H9 (cell line): ENCODE measurements at regions not wholly inside any gene's neighbourhood (a gene's known extent, or its start where the extent isn't known, plus 50 kb on each side); places are given as distances from the start of the nearest gene placed in this dataset.

Source experiments
- DNase-seq: peaks from one replicate; pipeline ENCODE4 v3.0.0-alpha.2; 2017
- H2AFZ ChIP-seq: one replicate; pipeline ENCODE4 v1.6.1; 2013; ENCODE audit warnings: mild to moderate bottlenecking, low read length, control low read depth, moderate library complexity
- H2AK5ac ChIP-seq: 2 replicates; pipeline ENCODE4 v1.6.1; 2013; ENCODE audit warnings: low read length, control low read depth, mixed read lengths; ENCODE audit not compliant: insufficient read length
- H2BK120ac ChIP-seq: one replicate; pipeline ENCODE4 v1.6.1; 2013; ENCODE audit warnings: low read depth, mild to moderate bottlenecking, low read length, control low read depth, inconsistent platforms; ENCODE audit not compliant: poor library complexity, severe bottlenecking
- H2BK12ac ChIP-seq: 2 replicates; pipeline ENCODE4 v1.6.1; 2013; ENCODE audit warnings: low read length, control low read depth, mixed read lengths, low read depth; ENCODE audit not compliant: insufficient read length
- H2BK15ac ChIP-seq: 2 replicates; pipeline ENCODE4 v1.6.1; 2013; ENCODE audit warnings: low read depth, low read length, control low read depth
- H2BK20ac ChIP-seq: one replicate; pipeline ENCODE4 v1.6.1; 2013; ENCODE audit warnings: low read depth, mild to moderate bottlenecking, low read length, control low read depth, inconsistent platforms; ENCODE audit not compliant: poor library complexity, severe bottlenecking
- H2BK5ac ChIP-seq: 2 replicates; pipeline ENCODE4 v1.6.1; 2013; ENCODE audit warnings: low read length, control low read depth, mixed read lengths; ENCODE audit not compliant: insufficient read length
- H3K14ac ChIP-seq: 2 replicates; pipeline ENCODE4 v1.6.1; 2013; ENCODE audit warnings: low read length, control low read depth; ENCODE audit not compliant: insufficient read depth
- H3K18ac ChIP-seq: 2 replicates; pipeline ENCODE4 v1.6.1; 2013; ENCODE audit warnings: low read depth, mild to moderate bottlenecking, mixed read lengths, low read length, control low read depth; ENCODE audit not compliant: insufficient read length
- H3K23ac ChIP-seq: 2 replicates; pipeline ENCODE4 v1.6.1; 2013; ENCODE audit warnings: low read length, control low read depth, mixed read lengths, low read depth; ENCODE audit not compliant: insufficient read length
- H3K23me2 ChIP-seq: 2 replicates; pipeline ENCODE4 v1.6.1; 2013; ENCODE audit warnings: low read depth, mild to moderate bottlenecking, mixed read lengths, low read length, control low read depth; ENCODE audit not compliant: insufficient read length, poor library complexity, severe bottlenecking
- H3K27ac ChIP-seq: 2 replicates; pipeline ENCODE4 v1.5.1; 2013; ENCODE audit warnings: low read length, control low read depth, mixed read lengths, low read depth; ENCODE audit not compliant: insufficient read length
- H3K27me3 ChIP-seq: 2 replicates; pipeline ENCODE4 v1.6.1; 2013; ENCODE audit warnings: low read length, control low read depth, inconsistent platforms; ENCODE audit not compliant: insufficient read depth
- H3K4ac ChIP-seq: 2 replicates; pipeline ENCODE4 v1.6.1; 2013; ENCODE audit warnings: low read depth, mild to moderate bottlenecking, control low read depth, inconsistent platforms, low read length, moderate library complexity
- H3K4me1 ChIP-seq: 2 replicates; pipeline ENCODE4 v1.6.1; 2013; ENCODE audit warnings: low read length, control low read depth, inconsistent platforms; ENCODE audit not compliant: insufficient read depth
- H3K4me2 ChIP-seq: 2 replicates; pipeline ENCODE4 v1.6.1; 2013; ENCODE audit warnings: low read length, control low read depth, mixed read lengths; ENCODE audit not compliant: insufficient read length, insufficient read depth
- H3K56ac ChIP-seq: 2 replicates; pipeline ENCODE4 v1.6.1; 2013; ENCODE audit warnings: low read depth, mild to moderate bottlenecking, mixed read lengths, low read length, control low read depth; ENCODE audit not compliant: insufficient read length
- H3K79me1 ChIP-seq: 2 replicates; pipeline ENCODE4 v1.6.1; 2013; ENCODE audit warnings: low read depth, mild to moderate bottlenecking, moderate library complexity, low read length, control low read depth, inconsistent platforms; ENCODE audit not compliant: insufficient read depth, poor library complexity, severe bottlenecking
- H3K79me2 ChIP-seq: 2 replicates; pipeline ENCODE4 v1.6.1; 2013; ENCODE audit warnings: low read length, control low read depth, inconsistent platforms; ENCODE audit not compliant: insufficient read depth
- H3K9ac ChIP-seq: 2 replicates; pipeline ENCODE4 v1.6.1; 2013; ENCODE audit warnings: low read length, control low read depth, mixed read lengths; ENCODE audit not compliant: insufficient read length; ENCODE audit errors: extremely low read depth
- H3K9me3 ChIP-seq: one replicate; pipeline ENCODE4 v1.6.1; 2013; ENCODE audit warnings: low read depth, low read length, inconsistent platforms; ENCODE audit not compliant: control insufficient read depth
- H3T11ph ChIP-seq: one replicate; pipeline ENCODE4 v1.6.1; 2013; ENCODE audit warnings: mild to moderate bottlenecking, low read length, control low read depth, inconsistent platforms
- H4K20me1 ChIP-seq: one replicate; pipeline ENCODE4 v1.6.1; 2013; ENCODE audit not compliant: control insufficient read depth, insufficient read length, insufficient read depth
- H4K5ac ChIP-seq: 2 replicates; pipeline ENCODE4 v1.6.1; 2013; ENCODE audit warnings: low read depth, mild to moderate bottlenecking, mixed read lengths, low read length, control low read depth; ENCODE audit not compliant: insufficient read length
- H4K8ac ChIP-seq: replicated peaks from 2 replicates; pipeline ENCODE4 v1.6.1; 2013; ENCODE audit warnings: low read length, control low read depth, mixed read lengths, low read depth; ENCODE audit not compliant: insufficient read length
- H4K91ac ChIP-seq: 2 replicates; pipeline ENCODE4 v1.6.1; 2013; ENCODE audit warnings: low read depth, mild to moderate bottlenecking, moderate library complexity, mixed read lengths, low read length, control low read depth; ENCODE audit not compliant: insufficient read length
- H3K27ac Mint-ChIP-seq, 3 experiments: 2 replicates in 2 of 3; 3 replicates in 1 of 3; pipeline ENCODE4 v1.8.0; 2020 to 2021; ENCODE audit warnings: mixed read lengths in 3 of 3, mild to moderate bottlenecking in 1 of 3, moderate library complexity in 1 of 3
- H3K27me3 Mint-ChIP-seq: 2 replicates; pipeline ENCODE4 v1.8.0; 2021; ENCODE audit warnings: low read depth, mild to moderate bottlenecking, moderate library complexity, mixed read lengths
- H3K36me3 Mint-ChIP-seq, 3 experiments: 2 replicates in 2 of 3; 3 replicates in 1 of 3; pipeline ENCODE4 v1.8.0; 2020 to 2021; ENCODE audit warnings: low read depth in 3 of 3, mixed read lengths in 3 of 3; ENCODE audit not compliant: insufficient read depth in 1 of 3
- H3K4me1 Mint-ChIP-seq, 2 experiments: 2 replicates each; pipeline ENCODE4 v1.8.0; 2020; ENCODE audit warnings: mixed read lengths in 2 of 2
- H3K4me3 Mint-ChIP-seq, 2 experiments: 2 replicates in 1 of 2; 3 replicates in 1 of 2; pipeline ENCODE4 v1.8.0; 2020 to 2021; ENCODE audit warnings: mild to moderate bottlenecking in 2 of 2, mixed read lengths in 2 of 2, moderate library complexity in 1 of 2
- H3K9me3 Mint-ChIP-seq, 2 experiments: 2 replicates in 1 of 2; 3 replicates in 1 of 2; pipeline ENCODE4 v1.8.0; 2020; ENCODE audit warnings: mild to moderate bottlenecking in 2 of 2, mixed read lengths in 2 of 2, moderate library complexity in 1 of 2
- CTCF ChIP-seq: fragments of 200-600 bp; sonication (generic); conservative IDR thresholded peaks from 3 replicates; pipeline ENCODE4 v1.8.0; 2021; ENCODE audit warnings: antibody characterized with exemption, mild to moderate bottlenecking
- WGBS: extraction: QIAGEN DNeasy Blood & Tissue Kit; methylation state at CpG from one replicate; pipeline ENCODE4 v1.1.7; 2013; ENCODE audit warnings: missing lambda C conversion rate, low lambda C conversion rate, mixed read lengths; ENCODE audit not compliant: insufficient read length; ENCODE audit errors: extremely low coverage; 5-methylcytosine and 5-hydroxymethylcytosine counted together

- no peak overlapping the region for H2BK12ac ChIP-seq
- no peak overlapping the region for H2AK5ac ChIP-seq
- H2AFZ ChIP-seq: no peak overlapping the region
- no peak overlapping the region for H2BK20ac ChIP-seq
- no peak overlapping the region for H3K14ac ChIP-seq
- Mint-ChIP-seq H3K27me3 (no peaks in the 10 kb centered on the region), H3K27ac (no peak overlapping the region), H3K9me3 (no peaks in the 10 kb centered on the region), H3K4me1 (no peaks in the 10 kb centered on the region), H3K4me3 (no peak overlapping the region), H3K36me3 (no peaks in the 10 kb centered on the region)
- no peaks in the 10 kb centered on the region for H3K79me2 ChIP-seq
- H2BK120ac ChIP-seq: no peak overlapping the region
- no peak overlapping the region for H4K8ac ChIP-seq
- no peak overlapping the region for H3T11ph ChIP-seq
- no peak for DNase-seq
- no peak overlapping the region for H3K9ac ChIP-seq
- no peak overlapping the region for H4K5ac ChIP-seq
- TF ChIP-seq CTCF: no peak
- no peaks in the 10 kb centered on the region for H3K79me1 ChIP-seq
- H3K4ac ChIP-seq: no peak overlapping the region
- no peak overlapping the region for H4K91ac ChIP-seq
- H3K18ac ChIP-seq: no peak overlapping the region
- no peaks in the 10 kb centered on the region for H3K4me1 ChIP-seq
- H2BK15ac ChIP-seq: no peak overlapping the region
- no peak overlapping the region for H3K27ac ChIP-seq
- H3K56ac ChIP-seq: no peak overlapping the region
- no CpG with 5 or more reads among the region's 3 CpGs for WGBS
- no peaks in the 10 kb centered on the region for H4K20me1 ChIP-seq
- H2BK5ac ChIP-seq: no peak overlapping the region
- no peaks in the 10 kb centered on the region for H3K23me2 ChIP-seq
- H3K23ac ChIP-seq: no peak overlapping the region
- no peak overlapping the region for H3K4me2 ChIP-seq
- H3K9me3 ChIP-seq: no peaks in the 10 kb centered on the region
- no peaks in the 10 kb centered on the region for H3K27me3 ChIP-seq
These were observed 389.3 kb upstream of the USP15 start for GRCh38 chr12:61870658-61871484.
